K562 (cell line): ENCODE measurements at regions not wholly inside any gene's neighbourhood (a gene's known extent, or its start where the extent isn't known, plus 50 kb on each side); places are given as distances from the start of the nearest gene placed in this dataset.

ENCODE experiments used
- ATAC-seq: fragments of 200-7000 bp; cut with Tn5 transposase; 3 replicates; pipeline ENCODE4 v1.9.1; 2020; ENCODE audit warnings: moderate library complexity
- BruUV-seq: library from RNA; stranded (reverse); fragments of 400-500 nt; replicated peaks from 2 replicates; lab custom pipeline; 2021; lab: Mats Ljungman, UMichigan
- CTCF ChIA-PET: fragments of 300-600 bp; formaldehyde crosslinking; extraction: SDS; loops from one replicate; lab custom pipeline; 2021; ENCODE audit warnings: low intra/inter-chr PET ratio; lab: Yijun Ruan, JAX
- POLR2A ChIA-PET: fragments of 300-600, 350-650 bp; sonication (Branson Sonifier 250); formaldehyde crosslinking; extraction: SDS; loops from one replicate; lab custom pipeline; 2021; ENCODE audit warnings: antibody characterized with exemption, inconsistent platforms; lab: Yijun Ruan, JAX
- DNase-seq, 4 experiments: peaks; one replicate each; pipeline versions ENCODE4 v3.0.0 to v3.0.0-alpha.2; 2011 to 2018; ENCODE audit warnings: low spot score in 3 of 4, mixed read lengths in 3 of 4; ENCODE audit errors: extremely low read depth in 1 of 4
- FAIRE-seq: peaks from 2 replicates; lab custom pipeline; 2011; peaks lifted over from hg19 to GRCh38; lab: Jason Lieb, UNC
- H2AFZ ChIP-seq: 2 replicates; pipeline ENCODE4 v1.6.0; 2011; ENCODE audit warnings: low read depth, low read length, control low read depth, inconsistent platforms
- H3K27ac ChIP-seq: fragments of 200-600 bp; 3 replicates; pipeline ENCODE4 v1.8.0; 2011; ENCODE audit warnings: low read depth, mild to moderate bottlenecking, control low read depth, inconsistent platforms, low read length, moderate library complexity, mixed read lengths; ENCODE audit errors: extremely low read depth
- H3K27me3 ChIP-seq, 2 experiments: fragments of 300-600 bp in 1 of 2; 2 replicates in 1 of 2; 3 replicates in 1 of 2; pipeline versions ENCODE4 v1.6.0 to v1.8.0; 2011; ENCODE audit warnings: inconsistent platforms in 2 of 2, low read length in 2 of 2, mild to moderate bottlenecking in 1 of 2, mixed read lengths in 1 of 2, moderate library complexity in 1 of 2; ENCODE audit not compliant: control insufficient read depth in 2 of 2, insufficient read depth in 2 of 2
- H3K36me3 ChIP-seq: fragments of 300-600 bp; 3 replicates; pipeline ENCODE4 v1.8.0; 2011; ENCODE audit warnings: mild to moderate bottlenecking, low read length, inconsistent platforms; ENCODE audit not compliant: control insufficient read depth, insufficient read depth
- H3K4me1 ChIP-seq, 2 experiments: fragments of 200-600 bp in 1 of 2; replicated peaks in 1 of 2; 2 replicates in 1 of 2; 3 replicates in 1 of 2; pipeline versions ENCODE4 v1.5.1 to v1.8.0; 2011; ENCODE audit warnings: inconsistent platforms in 2 of 2, low read length in 2 of 2, mild to moderate bottlenecking in 1 of 2, mixed read lengths in 1 of 2, moderate library complexity in 1 of 2; ENCODE audit not compliant: control insufficient read depth in 2 of 2, insufficient read depth in 2 of 2
- H3K4me2 ChIP-seq: 2 replicates; pipeline ENCODE4 v1.6.1; 2011; ENCODE audit warnings: low read length, control low read depth, inconsistent platforms, mixed read lengths; ENCODE audit not compliant: insufficient read depth
- H3K4me3 ChIP-seq: fragments of 200-600 bp; sonication (generic), shearing (Covaris generic); 2 replicates; pipeline ENCODE4 v1.5.1; 2016; ENCODE audit warnings: control low read depth, inconsistent platforms
- H3K79me2 ChIP-seq: fragments of 200-600 bp; 3 replicates; pipeline ENCODE4 v1.8.0; 2011; ENCODE audit warnings: low read length, inconsistent platforms; ENCODE audit not compliant: control insufficient read depth, insufficient read depth
- H3K9ac ChIP-seq, 2 experiments: 2 replicates each; pipeline versions ENCODE4 v1.6.0 to v1.6.1; 2011; ENCODE audit warnings: low read depth in 2 of 2, low read length in 2 of 2, control low read depth in 1 of 2, inconsistent platforms in 1 of 2, mild to moderate bottlenecking in 1 of 2, mixed read lengths in 1 of 2; ENCODE audit not compliant: insufficient read depth in 1 of 2
- H3K9me1 ChIP-seq: one replicate; pipeline ENCODE4 v1.6.0; 2011; ENCODE audit warnings: inconsistent platforms, mild to moderate bottlenecking, low read length, moderate library complexity; ENCODE audit not compliant: control insufficient read depth, insufficient read depth
- H3K9me3 ChIP-seq: replicated peaks from 2 replicates; pipeline ENCODE4 v1.5.1; 2011; ENCODE audit warnings: low read depth, low read length, inconsistent platforms; ENCODE audit not compliant: control insufficient read depth, insufficient read depth
- H4K20me1 ChIP-seq: replicated peaks from 2 replicates; pipeline ENCODE4 v1.6.1; 2011; ENCODE audit warnings: low read length, inconsistent platforms, mixed read lengths; ENCODE audit not compliant: control insufficient read depth, insufficient read depth
- KLF16 ChIP-seq: IDR thresholded peaks from 2 replicates; pipeline ENCODE4 v1.6.1; 2016; ENCODE audit warnings: antibody characterized with exemption
- PTRF ChIP-seq: fragments of 450-650 bp; IDR thresholded peaks from 2 replicates; pipeline ENCODE4 v1.6.1; 2016; ENCODE audit warnings: mild to moderate bottlenecking, missing genetic modification characterization, missing compliant biosample characterization
- RNF219 ChIP-seq: fragments of 250-450 bp; sonication (Bioruptor Pico); IDR thresholded peaks from 2 replicates; pipeline ENCODE4 v1.5.0; 2022; ENCODE audit warnings: mild to moderate bottlenecking
- TCF7 ChIP-seq: sonication (generic); IDR thresholded peaks from 2 replicates; pipeline ENCODE4 v1.6.1; 2016; ENCODE audit warnings: antibody characterized with exemption, borderline replicate concordance
- TCF7L2 ChIP-seq: fragments of 150-350 bp; IDR thresholded peaks from 2 replicates; pipeline ENCODE4 v1.6.1; 2016; ENCODE audit warnings: low read depth, mild to moderate bottlenecking, low read length, moderate library complexity
- ZNF584 ChIP-seq: fragments of 200-800 bp; sonication (Bioruptor generic); IDR thresholded peaks from 2 replicates; pipeline ENCODE4 v1.6.1; 2016; ENCODE audit warnings: low read depth, mild to moderate bottlenecking, missing genetic modification characterization, missing compliant biosample characterization
- WGBS: fragments of 100-300 bp; shearing (Covaris generic); methylation state at CpG from one replicate; pipeline ENCODE4 v1.1.6; 2016; ENCODE audit warnings: low coverage, mixed read lengths; ENCODE audit not compliant: insufficient coverage; ENCODE audit errors: missing lambda C conversion rate; 5-methylcytosine and 5-hydroxymethylcytosine counted together
- in situ Hi-C: fragments of 300-500 bp; cut with MboI; formaldehyde crosslinking; loops from 4 replicates; pipeline ENCODE4 v1.15.0; 2018; ENCODE audit warnings: inconsistent platforms, mixed read lengths
- intact Hi-C: fragments of 100-400 bp; cut with micrococcal nuclease; formaldehyde crosslinking; loops from 2 replicates; pipeline ENCODE4 v1.14.2; 2022

- no peak for TF ChIP-seq RNF219 (CRISPR knock-in tag)
- no peak for TF ChIP-seq ZNF584 (CRISPR knock-in tag)
- TF ChIP-seq TCF7, result no peak
- no peak for TF ChIP-seq TCF7L2
- TF ChIP-seq KLF16, result no peak
Observed at GRCh38 chr13:104017317-104017716, 951.1 kb upstream of the SLC10A2 start (continued).

- Histone ChIP-seq H3K4me2 (no peak overlapping the region), H4K20me1 (no peaks in the 10 kb centered on the region), H3K36me3 (no peaks in the 10 kb centered on the region), H3K4me1 (no peaks in the 10 kb centered on the region), H3K79me2 (no peaks in the 10 kb centered on the region), H3K27ac (no peak overlapping the region), H3K27me3 (no peaks in the 10 kb centered on the region), H3K9me1 (no peaks in the 10 kb centered on the region), H3K9ac (no peak overlapping the region), H2AFZ (no peak overlapping the region), H3K9me3 (no peaks in the 10 kb centered on the region), H3K4me3 (no peak overlapping the region)
- 2% methylated on average over 6 of the region's 7 CpGs for WGBS
- in situ Hi-C loops (no loop called here), intact Hi-C loops (no loop called here)
- no peak for TF ChIP-seq PTRF (tag)
- DNase-seq, result no peak
- POLR2A ChIA-PET, result no interaction called here
- FAIRE-seq, result no peak
- CTCF ChIA-PET, result no interaction called here
- ATAC-seq, result no peak
- no TSS peak for BruUV-seq
Observed at GRCh38 chr13:104015646-104016396, 949.6 kb upstream of the SLC10A2 start.
